T-helper 22 cell (primary cell): ENCODE measurements at regions not wholly inside any gene's neighbourhood (a gene's known extent, or its start where the extent isn't known, plus 50 kb on each side); places are given as distances from the start of the nearest gene placed in this dataset.
"Not testable (repeated sequence)": the region's sequence is repeated elsewhere in the genome, so short reads cannot be mapped to it uniquely, and the experiment has no call there.

Experiments
- DNase-seq: peaks from one replicate; pipeline ENCODE4 v3.0.0-alpha.2; 2020; ENCODE audit warnings: low read depth

DNA sequence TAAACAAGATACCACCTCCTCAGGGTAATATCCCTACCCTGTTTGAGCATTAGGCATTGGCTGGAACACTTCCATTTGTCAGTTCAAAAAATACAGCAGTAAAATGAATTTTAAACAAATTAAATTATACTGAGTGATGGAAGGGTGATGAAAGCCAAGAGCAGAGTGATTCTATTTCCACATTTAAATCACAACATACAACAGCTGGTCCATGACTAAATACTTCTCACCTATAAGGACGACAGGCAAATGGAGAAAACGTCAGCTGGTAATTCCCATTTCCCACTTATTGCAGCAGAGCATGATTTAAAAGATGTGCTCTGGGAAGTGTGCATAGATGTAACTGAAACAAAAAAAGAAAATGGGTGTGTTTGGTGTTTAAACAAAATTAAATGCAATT lies 543.6 kb upstream of the DAB2 start:
- DNase-seq = no peak

DNA sequence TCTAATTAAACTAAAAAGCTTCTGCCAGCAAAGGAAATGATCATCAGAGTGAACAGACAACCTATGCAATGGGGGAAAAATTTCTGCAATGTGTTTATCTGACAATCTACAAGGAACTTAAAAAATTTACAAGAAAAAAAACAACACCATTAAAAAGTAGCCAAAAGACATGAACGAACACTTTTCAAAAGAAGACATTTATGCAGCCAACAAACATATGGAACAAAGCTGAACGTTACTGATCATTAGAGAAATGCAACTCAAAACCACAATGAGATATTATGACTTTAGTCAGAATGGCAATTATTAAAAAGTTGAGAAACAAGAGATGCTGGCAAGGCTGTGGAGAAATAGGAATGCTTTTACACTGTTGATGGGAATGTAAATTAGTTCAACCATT lies 530.4 kb upstream of the DAB2 start:
- DNase-seq = no peak

- DNase-seq = no peak
Observed at GRCh38 chr5:39951070-39951469, 526.3 kb upstream of the DAB2 start.

- peak; percentile 19 for DNase-seq
Observed at GRCh38 chr5:39948867-39949468, 524.2 kb upstream of the DAB2 start.

DNA sequence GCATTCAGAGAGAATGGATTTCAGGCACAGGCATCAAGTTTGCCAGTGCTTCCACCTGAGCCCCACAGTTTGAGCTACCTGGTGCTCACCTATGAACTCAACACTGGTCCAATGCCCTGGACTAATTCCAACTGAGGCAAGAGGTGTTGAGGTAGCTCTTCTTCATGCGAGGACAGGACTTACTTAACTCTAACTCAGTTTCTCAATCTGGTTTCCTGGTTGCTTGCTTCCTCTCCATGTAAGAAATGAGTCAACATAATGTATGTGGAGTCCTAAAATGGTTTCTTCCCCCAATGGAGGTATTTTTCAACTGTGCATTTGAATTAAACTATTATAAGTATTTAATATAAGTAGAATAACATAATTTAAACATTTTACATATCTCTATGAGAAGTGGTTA lies 523.6 kb upstream of the DAB2 start:
- DNase-seq = no peak

- DNase-seq = no peak
Observed at GRCh38 chr5:39947657-39948056, 522.9 kb upstream of the DAB2 start.

DNA sequence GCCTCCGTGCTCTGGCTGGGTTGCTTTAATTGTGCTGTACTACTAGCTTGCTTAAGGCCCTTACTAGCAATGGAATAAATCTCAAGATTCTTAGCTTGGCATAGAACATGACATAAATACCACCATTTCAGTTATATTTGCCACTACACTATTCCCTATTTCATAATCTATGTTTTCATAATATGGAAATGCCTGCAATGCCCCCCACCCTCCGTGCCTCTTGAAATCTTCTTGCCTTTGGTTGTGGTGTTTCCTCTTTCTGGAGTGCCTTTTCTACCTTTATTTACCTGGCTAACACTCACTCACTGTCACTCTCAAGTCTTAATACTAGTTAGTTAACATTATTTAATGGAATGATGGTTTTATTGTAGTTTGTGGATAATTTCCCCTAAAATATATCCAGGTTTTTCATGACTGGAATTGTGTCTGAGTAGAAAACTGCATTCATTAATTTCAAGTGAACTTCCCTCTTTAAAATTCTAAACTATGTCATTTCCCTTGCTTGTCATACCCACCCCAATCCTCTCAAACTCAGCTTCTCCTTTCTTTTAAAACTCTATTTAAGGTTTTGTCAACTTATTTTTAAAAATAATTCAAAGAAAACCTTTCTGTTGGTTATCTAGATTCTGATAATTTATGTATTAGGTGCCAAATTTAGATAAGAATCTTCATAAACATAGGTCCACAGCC lies 521.7 kb upstream of the DAB2 start:
- DNase-seq = no peak

- DNase-seq = no peak
Observed at GRCh38 chr5:39945870-39946269, 521.1 kb upstream of the DAB2 start.

- DNase-seq = no peak
Observed at GRCh38 chr5:39943811-39944210, 519.0 kb upstream of the DAB2 start.

- DNase-seq = no peak
Observed at GRCh38 chr5:39942606-39943005, 517.8 kb upstream of the DAB2 start.

DNA sequence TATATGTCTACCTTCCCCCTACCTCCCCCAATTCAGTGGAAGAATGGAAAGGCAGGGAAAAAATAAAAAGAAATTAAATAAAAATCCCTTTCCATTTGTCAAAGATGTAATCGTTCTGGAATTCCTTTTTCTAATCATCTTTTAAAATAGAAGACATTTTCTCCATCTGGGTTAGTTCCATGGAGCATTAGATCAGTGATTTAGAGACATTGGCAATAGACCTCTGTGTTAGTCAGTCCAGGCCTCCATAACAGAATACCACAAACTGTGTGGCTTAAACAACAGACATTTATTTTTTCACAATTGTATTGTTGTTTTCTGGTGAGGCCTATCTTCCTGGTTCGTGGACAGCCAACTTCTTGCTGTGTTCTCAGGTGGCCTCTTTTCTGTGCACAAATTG lies 516.6 kb upstream of the DAB2 start:
- DNase-seq = no peak

DNA sequence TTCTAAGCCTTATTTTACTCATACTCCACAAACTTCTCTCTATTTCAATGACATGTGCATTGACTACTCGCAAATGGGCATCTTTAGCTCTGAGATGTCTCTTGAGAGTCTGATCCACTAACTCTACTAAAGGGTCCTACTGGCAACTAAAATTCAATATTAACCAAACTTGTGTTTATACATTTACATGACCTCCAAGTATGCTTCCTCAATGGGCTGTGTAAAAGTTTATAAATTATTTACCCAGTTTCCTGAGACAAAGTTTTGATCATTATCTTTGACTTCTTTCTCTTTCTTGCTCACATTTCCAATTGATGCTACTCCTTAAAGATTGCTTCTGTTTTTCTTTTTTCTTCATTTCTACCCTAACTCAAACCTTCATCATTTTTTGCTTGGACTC lies 510.1 kb upstream of the DAB2 start:
- DNase-seq = no peak

GRCh38 chr5:39933061-39933460 lies 508.3 kb upstream of the DAB2 start:
- DNase-seq = no peak

GRCh38 chr5:39928709-39929108 lies 503.9 kb upstream of the DAB2 start:
- no peak for DNase-seq

DNA sequence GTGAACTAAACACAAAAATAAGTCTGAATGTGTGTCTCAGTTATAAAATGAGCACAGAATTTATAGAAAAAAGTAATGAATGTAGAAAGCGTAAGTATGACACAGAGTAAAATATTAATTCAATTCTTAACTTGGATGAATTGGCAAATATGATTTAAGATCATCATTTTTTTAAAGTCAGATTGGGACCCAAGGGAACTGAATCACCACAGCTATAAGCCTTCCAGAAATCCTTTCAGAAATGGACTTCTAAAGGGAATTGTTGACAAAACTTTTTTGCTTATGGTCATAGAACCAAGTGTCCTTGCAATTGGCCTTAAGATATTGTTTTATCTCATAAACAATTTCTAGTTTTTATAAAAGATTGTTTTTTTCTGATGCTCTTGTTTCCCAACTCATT lies 495.1 kb upstream of the DAB2 start:
- DNase-seq = no peak

- DNase-seq = no peak
Observed at GRCh38 chr5:39912906-39913305, 488.1 kb upstream of the DAB2 start.

DNA sequence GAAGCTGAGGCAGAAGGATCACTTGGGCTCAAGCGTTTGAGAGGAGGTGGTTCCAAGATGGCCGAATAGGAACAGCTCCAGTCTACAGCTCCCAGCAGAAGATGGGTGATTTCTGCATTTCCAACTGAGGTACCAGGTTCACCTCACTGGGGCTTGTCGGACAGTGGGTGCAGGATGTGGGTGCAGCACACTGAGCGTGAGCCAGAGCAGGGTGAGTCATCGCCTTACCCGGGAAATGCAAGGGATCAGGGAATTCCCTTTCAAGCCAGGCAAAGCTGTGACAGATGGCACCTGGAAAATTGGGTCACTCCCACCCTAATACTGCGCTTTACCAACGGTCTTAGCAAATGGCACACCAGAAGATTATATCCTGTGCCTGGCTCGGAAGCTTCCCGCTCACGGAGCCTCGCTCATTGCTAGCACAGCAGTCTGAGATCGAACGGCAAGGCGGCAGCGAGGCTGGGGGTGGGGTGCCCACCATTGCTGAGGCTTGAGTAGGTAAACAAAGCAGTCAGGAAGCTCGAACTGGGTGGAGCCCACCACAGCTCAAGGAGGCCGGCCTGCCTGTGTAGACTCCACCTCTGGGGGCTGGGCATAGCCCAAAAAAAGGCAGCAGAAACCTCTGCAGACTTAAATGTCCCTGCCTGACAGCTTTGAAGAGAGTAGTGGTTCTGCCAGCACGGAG lies 482.6 kb upstream of the DAB2 start:
- DNase-seq = not testable (repeated sequence)

GRCh38 chr5:39906146-39906545 lies 481.4 kb upstream of the DAB2 start:
- no peak for DNase-seq

GRCh38 chr5:39905356-39905755 lies 480.6 kb upstream of the DAB2 start:
- DNase-seq = no peak

DNA sequence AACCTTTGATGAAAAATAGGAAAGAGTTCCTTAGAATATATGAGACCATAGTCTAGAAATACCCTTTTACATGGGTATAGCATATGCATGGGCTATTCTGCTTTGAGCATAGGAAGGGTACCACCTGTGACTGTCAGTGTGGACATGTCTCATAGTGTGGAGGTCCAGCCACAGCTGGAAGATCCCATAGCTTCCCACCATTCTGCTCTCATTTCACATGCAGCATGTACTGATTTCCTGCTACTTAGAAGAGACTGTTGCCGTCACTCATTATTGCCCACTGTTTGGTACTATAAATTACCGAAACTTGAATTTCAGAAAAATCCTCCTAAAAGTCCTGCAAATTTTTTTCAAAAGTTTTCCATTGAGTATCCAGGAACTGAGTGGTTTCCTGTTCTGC lies 477.8 kb upstream of the DAB2 start:
- no peak for DNase-seq

DNA sequence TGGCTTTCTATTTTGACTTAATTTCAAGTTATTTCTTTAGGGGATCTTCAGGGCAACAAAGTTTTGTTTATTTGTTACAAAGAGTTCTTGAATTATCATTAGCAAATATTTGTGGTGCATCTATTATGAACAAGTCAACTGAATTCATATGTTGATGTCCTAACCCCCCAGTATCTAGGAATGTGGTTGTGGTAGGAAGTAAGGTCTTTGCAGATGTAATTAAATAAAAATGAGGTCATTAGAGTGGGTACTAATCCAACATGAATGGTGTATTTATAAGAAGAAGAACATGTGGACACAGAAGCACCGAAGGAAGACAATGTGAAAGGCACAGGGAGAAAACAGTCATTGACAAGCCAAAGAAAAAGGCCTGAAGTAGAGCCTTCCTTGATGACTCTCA lies 474.0 kb upstream of the DAB2 start:
- DNase-seq = no peak

DNA sequence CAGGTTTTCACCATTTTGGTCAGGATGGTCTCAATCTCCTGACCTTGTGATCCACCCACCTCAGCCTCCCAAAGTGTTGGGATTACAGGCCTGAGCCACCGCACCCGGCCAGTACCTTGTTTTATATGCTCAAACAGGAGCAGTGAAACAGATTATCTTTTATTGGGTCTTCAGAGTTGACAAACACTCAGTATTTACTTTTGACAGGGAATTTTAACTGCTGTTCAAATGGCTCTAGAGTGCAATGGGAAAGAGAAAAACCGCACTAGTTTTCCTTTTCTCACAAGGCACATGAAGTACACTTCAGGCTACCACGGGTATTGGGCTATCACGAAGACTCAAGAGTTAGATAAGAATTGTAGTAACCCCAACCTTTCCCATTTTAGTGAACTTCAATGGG lies 471.9 kb upstream of the DAB2 start:
- no peak for DNase-seq

DNA sequence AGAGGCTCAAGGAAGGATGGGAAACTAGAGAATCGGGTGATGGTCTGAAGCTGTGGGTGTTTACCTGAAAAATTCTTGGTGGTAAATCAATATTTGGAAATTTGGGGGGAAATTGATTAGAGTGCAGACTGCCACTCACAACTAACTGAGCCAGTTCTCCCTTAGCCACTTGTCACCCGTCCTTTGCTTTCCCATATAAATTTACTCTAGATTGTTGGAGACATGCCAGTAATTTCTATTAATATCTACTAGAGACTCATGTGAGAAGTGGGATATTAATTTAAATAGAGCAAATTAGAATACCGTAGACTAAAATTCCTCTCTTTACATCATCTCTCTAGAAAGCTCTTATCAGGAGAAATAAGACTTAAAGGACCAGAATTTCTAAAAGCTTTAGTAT lies 471.3 kb upstream of the DAB2 start:
- DNase-seq = no peak

GRCh38 chr5:39892708-39893107 lies 467.9 kb upstream of the DAB2 start:
- DNase-seq = no peak
